Fibroblast of lung (primary cell): ENCODE measurements at regions not wholly inside any gene's neighbourhood (a gene's known extent, or its start where the extent isn't known, plus 50 kb on each side); places are given as distances from the start of the nearest gene placed in this dataset.

Source experiments
- DNase-seq, 2 donors: peaks; one replicate each; pipeline versions ENCODE4 v3.0.0 to v3.0.0-alpha.2; 2010; ENCODE audit warnings: low read depth in 2 of 2
- H2AFZ ChIP-seq: 2 replicates; pipeline ENCODE4 v1.5.1; 2012; ENCODE audit warnings: low read length, control low read depth, inconsistent platforms
- H3K27ac ChIP-seq: 2 replicates; pipeline ENCODE4 v1.5.1; 2011; ENCODE audit warnings: low read length, control low read depth; ENCODE audit not compliant: insufficient read depth
- H3K27me3 ChIP-seq: 2 replicates; pipeline ENCODE4 v1.5.1; 2011; ENCODE audit warnings: mild to moderate bottlenecking, low read length; ENCODE audit not compliant: control insufficient read depth, insufficient read depth
- H3K36me3 ChIP-seq: 2 replicates; pipeline ENCODE4 v1.5.1; 2011; ENCODE audit warnings: low read length; ENCODE audit not compliant: control insufficient read depth, insufficient read depth
- H3K4me1 ChIP-seq: 2 replicates; pipeline ENCODE4 v1.5.1; 2011; ENCODE audit warnings: low read length; ENCODE audit not compliant: control insufficient read depth, insufficient read depth; ENCODE audit errors: extremely low read depth
- H3K4me2 ChIP-seq: 2 replicates; pipeline ENCODE4 v1.5.1; 2011; ENCODE audit warnings: low read length, control low read depth; ENCODE audit not compliant: insufficient read depth; ENCODE audit errors: extremely low read depth
- H3K4me3 ChIP-seq, 4 experiments: fragments of 200-600 bp in 1 of 4; sonication (generic) in 1 of 4; replicated peaks in 1 of 4; 2 replicates each; pipeline ENCODE4 v1.5.1; 2011 to 2016; ENCODE audit warnings: low read length in 4 of 4, low read depth in 3 of 4, mild to moderate bottlenecking in 3 of 4, control low read depth in 2 of 4, inconsistent platforms in 1 of 4, mixed read lengths in 1 of 4; ENCODE audit not compliant: insufficient read depth in 1 of 4; ENCODE audit errors: control extremely low read depth in 1 of 4
- H3K79me2 ChIP-seq: 2 replicates; pipeline ENCODE4 v1.5.1; 2012; ENCODE audit warnings: mild to moderate bottlenecking, low read length, inconsistent platforms; ENCODE audit not compliant: control insufficient read depth, insufficient read depth
- H3K9ac ChIP-seq: 2 replicates; pipeline ENCODE4 v1.5.1; 2011; ENCODE audit warnings: mild to moderate bottlenecking, low read length, control low read depth; ENCODE audit not compliant: insufficient read depth
- H3K9me3 ChIP-seq: 2 replicates; pipeline ENCODE4 v1.5.1; 2012; ENCODE audit warnings: low read depth, low read length; ENCODE audit not compliant: control insufficient read depth, insufficient read depth
- H4K20me1 ChIP-seq: 2 replicates; pipeline ENCODE4 v1.5.1; 2011; ENCODE audit warnings: low read length; ENCODE audit not compliant: control insufficient read depth, insufficient read depth; ENCODE audit errors: extremely low read depth
- EZH2 ChIP-seq: IDR thresholded peaks from 2 replicates; pipeline ENCODE4 v1.5.1; 2012; ENCODE audit warnings: low read length, control low read depth, mild to moderate bottlenecking; ENCODE audit errors: missing control alignments
- TF ChIP-seq, protein P1 (sequence below), 2 donors: IDR thresholded peaks in 1 of 2; conservative IDR thresholded peaks in 1 of 2; 1 replicate in 1 of 2; 2 replicates in 1 of 2; pipeline ENCODE4 v1.5.1; 2011 to 2012; ENCODE audit warnings: low read length in 2 of 2, control low read depth in 1 of 2, inconsistent platforms in 1 of 2, low read depth in 1 of 2, mild to moderate bottlenecking in 1 of 2

- Histone ChIP-seq H2AFZ (no peak overlapping the region), H3K79me2 (no peaks in the 10 kb centered on the region), H3K9ac (no peak overlapping the region), H3K27ac (no peak overlapping the region), H3K9me3 (no peaks in the 10 kb centered on the region), H3K36me3 (no peaks in the 10 kb centered on the region), H3K27me3 (no peaks in the 10 kb centered on the region), H3K4me3 (no peak overlapping the region), H3K4me1 (no peaks in the 10 kb centered on the region), H4K20me1 (no peaks in the 10 kb centered on the region), H3K4me2 (no peak overlapping the region)
- no peak for TF ChIP-seq EZH2
- TF ChIP-seq, protein P1, sequence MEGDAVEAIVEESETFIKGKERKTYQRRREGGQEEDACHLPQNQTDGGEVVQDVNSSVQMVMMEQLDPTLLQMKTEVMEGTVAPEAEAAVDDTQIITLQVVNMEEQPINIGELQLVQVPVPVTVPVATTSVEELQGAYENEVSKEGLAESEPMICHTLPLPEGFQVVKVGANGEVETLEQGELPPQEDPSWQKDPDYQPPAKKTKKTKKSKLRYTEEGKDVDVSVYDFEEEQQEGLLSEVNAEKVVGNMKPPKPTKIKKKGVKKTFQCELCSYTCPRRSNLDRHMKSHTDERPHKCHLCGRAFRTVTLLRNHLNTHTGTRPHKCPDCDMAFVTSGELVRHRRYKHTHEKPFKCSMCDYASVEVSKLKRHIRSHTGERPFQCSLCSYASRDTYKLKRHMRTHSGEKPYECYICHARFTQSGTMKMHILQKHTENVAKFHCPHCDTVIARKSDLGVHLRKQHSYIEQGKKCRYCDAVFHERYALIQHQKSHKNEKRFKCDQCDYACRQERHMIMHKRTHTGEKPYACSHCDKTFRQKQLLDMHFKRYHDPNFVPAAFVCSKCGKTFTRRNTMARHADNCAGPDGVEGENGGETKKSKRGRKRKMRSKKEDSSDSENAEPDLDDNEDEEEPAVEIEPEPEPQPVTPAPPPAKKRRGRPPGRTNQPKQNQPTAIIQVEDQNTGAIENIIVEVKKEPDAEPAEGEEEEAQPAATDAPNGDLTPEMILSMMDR (conservative IDR thresholded peaks at IDR 0.05 in 1 of 2, IDR thresholded peaks at IDR 0.05 in 1 of 2; ENCODE audit: low read depth in 1 of 2, low read length in 2 of 2) = no peak
- no peak for DNase-seq
Observed at GRCh38 chr6:102885165-102885564, 1491.7 kb downstream of the GRIK2 start.

GRCh38 chr6:102853249-102853955 lies 1459.9 kb downstream of the GRIK2 start:
- no peak overlapping the region for H2AFZ ChIP-seq
- no peaks in the 10 kb centered on the region for H3K4me1 ChIP-seq
- TF ChIP-seq, protein P1 (conservative IDR thresholded peaks at IDR 0.05 in 1 of 2, IDR thresholded peaks at IDR 0.05 in 1 of 2; ENCODE audit: low read depth in 1 of 2, low read length in 2 of 2) = no peak
- TF ChIP-seq EZH2 = no peak
- no peak for DNase-seq
- H3K4me3 ChIP-seq = no peak overlapping the region
- H3K9ac ChIP-seq = no peak overlapping the region
- H4K20me1 ChIP-seq = no peaks in the 10 kb centered on the region
- H3K27me3 ChIP-seq = no peaks in the 10 kb centered on the region
- H3K27ac ChIP-seq = no peak overlapping the region
- no peaks in the 10 kb centered on the region for H3K36me3 ChIP-seq
- no peaks in the 10 kb centered on the region for H3K79me2 ChIP-seq
- no peak overlapping the region for H3K4me2 ChIP-seq
- H3K9me3 ChIP-seq = no peaks in the 10 kb centered on the region

DNA sequence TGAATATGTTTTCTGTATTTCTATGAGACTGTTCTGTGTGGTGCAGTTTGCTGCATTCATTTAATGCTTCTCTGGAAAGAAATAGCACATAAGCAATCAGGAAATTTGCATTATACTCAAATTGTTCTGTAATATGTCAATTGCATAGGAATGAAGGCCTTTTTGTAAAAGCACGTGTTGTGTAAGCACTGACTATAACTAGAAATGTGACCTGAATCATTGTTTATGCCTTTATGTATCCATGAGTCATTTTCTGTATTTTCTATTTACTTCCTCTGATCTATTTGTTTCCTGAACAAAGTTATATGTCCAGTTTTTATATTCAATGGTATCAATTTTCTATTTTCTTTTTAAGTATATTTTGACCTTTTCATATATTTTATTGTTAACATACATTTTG lies 1455.3 kb downstream of the GRIK2 start:
- Histone ChIP-seq H3K36me3 (no peaks in the 10 kb centered on the region), H3K79me2 (no peaks in the 10 kb centered on the region), H3K4me3 (no peak overlapping the region), H3K9ac (no peak overlapping the region), H2AFZ (no peak overlapping the region), H3K4me1 (no peaks in the 10 kb centered on the region), H3K27me3 (no peaks in the 10 kb centered on the region), H3K4me2 (no peak overlapping the region), H3K27ac (no peak overlapping the region), H3K9me3 (no peaks in the 10 kb centered on the region), H4K20me1 (no peaks in the 10 kb centered on the region)
- TF ChIP-seq, protein P1 (conservative IDR thresholded peaks at IDR 0.05 in 1 of 2, IDR thresholded peaks at IDR 0.05 in 1 of 2; ENCODE audit: low read depth in 1 of 2, low read length in 2 of 2) = no peak
- no peak for TF ChIP-seq EZH2
- DNase-seq = no peak
